Amygdala (tissue), 56 donors: ENCODE measurements at regions not wholly inside any gene's neighbourhood (a gene's known extent, or its start where the extent isn't known, plus 50 kb on each side); places are given as distances from the start of the nearest gene placed in this dataset.
A peak's percentile ranks its signal among the peaks of the same experiment; 100 is the strongest.

Source experiments
- DNase-seq, 56 donors: peaks; one replicate each; lab custom pipeline; 2025; lab: John Stamatoyannopoulos, UW

- no peak for DNase-seq
Measured at GRCh38 chr2:78876316-78876688, 149.2 kb upstream of the REG3G start.

DNA sequence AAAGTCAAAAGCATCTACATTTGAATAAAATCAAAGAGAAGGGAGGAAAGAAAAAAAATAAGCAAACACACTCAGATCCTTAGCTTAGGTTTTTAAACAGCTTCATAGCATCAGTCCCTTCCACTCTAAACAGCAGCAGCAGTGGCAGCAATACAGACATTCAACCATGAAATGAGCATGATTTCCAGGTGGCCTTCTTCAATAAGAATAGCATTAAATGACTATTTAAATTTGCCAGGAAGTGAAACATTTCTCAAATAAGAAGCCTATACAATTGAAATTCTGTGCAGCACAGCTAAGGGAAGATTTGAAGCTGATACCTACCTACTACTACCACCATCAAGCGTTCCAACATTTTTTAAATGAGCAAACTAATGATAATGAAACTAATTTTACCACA is 138.1 kb upstream of the REG3G start:
- DNase-seq, result no peak

GRCh38 chr2:78890935-78891334 is 134.6 kb upstream of the REG3G start:
- DNase-seq, result peak in 4 of 56 donors; percentile 1 to 26 (median 8)

DNA sequence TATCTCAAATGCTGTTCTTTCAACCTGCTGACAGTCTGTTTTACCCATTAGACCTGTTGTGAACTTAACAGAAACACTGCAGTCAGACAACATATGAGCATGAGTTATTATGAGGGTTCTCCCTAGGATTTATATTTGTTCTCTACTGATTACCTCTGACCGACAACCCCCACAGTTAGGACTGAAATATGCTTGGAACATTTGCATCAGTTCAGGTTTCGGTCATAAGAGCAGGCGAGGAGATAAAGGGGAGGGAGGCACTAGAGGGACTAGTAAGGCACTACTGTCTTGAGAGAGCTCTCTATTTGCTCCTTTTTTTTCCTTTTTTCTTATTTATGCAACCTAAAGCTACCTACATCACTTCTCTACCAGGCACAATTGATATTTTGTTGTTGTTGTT is 133.2 kb upstream of the REG3G start:
- no peak for DNase-seq

DNA sequence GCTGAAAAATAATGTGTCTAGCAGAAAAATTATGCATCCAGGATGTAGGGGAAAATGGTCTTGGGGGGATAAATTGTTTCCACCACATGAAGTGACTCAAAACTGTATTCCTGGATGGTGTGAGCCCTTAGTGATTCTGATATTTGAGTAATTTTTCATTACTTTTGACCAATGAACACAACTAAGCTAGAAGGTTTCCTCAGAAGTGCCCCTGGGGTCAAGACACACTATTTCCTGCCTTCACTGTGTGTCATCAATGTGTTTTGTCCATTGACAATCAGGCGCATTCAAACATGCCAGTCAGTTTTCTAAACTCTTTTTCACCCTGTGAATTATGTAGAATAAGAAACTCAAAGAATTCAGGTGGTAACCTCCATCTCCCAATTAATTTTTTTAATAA is 130.5 kb upstream of the REG3G start:
- no peak for DNase-seq

- no peak for DNase-seq
Measured at GRCh38 chr2:78896536-78896935, 129.0 kb upstream of the REG3G start.

GRCh38 chr2:78907089-78907488 is 118.4 kb upstream of the REG3G start:
- no peak for DNase-seq

DNA sequence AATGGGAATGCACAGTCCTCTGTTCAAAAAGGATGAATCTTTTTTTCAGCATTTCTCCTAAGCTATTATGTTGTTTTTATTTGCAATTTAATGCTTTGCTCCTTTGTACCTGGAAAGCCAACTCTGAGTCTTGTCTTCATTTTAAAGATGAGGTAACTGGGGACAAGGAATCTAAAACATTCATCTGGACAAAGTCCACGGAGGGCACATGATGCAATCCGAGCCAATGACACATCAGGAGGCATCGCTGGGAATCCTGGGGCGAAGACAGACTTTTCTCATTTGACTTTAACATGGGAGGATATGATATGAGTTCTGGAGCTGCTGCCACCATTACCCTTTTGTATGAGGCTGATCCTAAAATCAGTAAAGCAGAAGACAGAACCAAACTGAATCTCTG is 116.5 kb upstream of the REG3G start:
- no peak for DNase-seq

DNA sequence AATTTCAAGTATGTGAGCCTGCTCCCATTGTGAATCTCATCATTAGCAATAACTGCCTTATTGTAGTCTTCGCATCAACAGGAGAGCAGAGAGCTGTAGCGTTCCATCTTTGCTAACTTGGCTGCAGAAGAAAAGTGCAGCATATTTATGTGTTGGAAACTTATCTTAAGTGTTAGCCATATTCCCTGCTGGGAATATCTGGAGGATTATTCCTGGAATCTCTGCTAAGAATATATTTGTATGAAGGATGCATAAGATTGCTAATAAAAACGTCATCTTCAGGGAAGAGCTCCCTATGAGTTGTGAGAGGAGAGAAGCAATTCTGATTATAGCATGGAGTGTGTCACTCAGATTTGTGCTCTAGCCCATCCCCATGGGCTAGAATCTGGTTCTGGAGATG is 115.1 kb upstream of the REG3G start:
- no peak for DNase-seq

DNA sequence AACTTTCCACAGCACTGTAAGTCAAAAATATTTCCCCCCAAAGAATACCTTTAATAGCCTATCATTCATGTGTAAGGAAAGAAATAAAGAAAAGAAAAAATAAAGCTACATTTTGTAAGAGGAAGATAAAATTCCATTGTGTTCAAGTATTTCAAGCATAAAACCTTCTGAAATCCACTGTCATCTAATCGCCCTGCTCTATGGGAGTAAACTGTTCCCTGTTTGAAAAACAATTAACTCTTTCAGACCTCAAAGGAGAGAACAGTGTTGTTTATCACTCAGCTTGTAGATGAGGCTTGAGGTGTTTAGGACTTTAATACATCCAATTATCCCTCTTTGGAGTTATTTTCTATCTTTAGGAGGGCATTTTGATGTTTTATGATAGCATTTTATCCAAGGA is 112.2 kb upstream of the REG3G start:
- no peak for DNase-seq

- no peak for DNase-seq
Measured at GRCh38 chr2:78925258-78925657, 100.2 kb upstream of the REG3G start.

- no peak for DNase-seq
Measured at GRCh38 chr2:78928502-78928901, 97.0 kb upstream of the REG3G start.

GRCh38 chr2:78940998-78941397 is 84.5 kb upstream of the REG3G start:
- no peak for DNase-seq

DNA sequence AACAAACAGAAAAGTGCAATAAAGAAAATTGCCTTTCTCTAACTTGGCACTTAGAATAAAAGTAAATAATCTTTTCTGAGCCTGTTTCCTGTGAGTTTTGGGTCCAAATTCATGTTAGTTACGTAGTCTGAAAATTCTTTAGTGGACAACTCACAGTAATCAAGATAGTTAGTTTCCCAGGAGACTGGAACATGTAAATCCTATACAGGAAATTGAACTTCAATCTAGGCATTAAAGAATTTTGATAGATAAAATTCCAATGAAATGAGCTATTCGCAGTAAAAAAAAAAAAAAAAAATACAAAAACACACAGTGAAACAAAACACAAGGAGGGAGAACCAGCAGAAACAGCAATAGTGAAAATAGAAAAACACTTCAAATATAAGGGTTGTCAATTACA is 83.8 kb upstream of the REG3G start:
- no peak for DNase-seq

GRCh38 chr2:78963881-78964280 is 61.6 kb upstream of the REG3G start:
- no peak for DNase-seq

DNA sequence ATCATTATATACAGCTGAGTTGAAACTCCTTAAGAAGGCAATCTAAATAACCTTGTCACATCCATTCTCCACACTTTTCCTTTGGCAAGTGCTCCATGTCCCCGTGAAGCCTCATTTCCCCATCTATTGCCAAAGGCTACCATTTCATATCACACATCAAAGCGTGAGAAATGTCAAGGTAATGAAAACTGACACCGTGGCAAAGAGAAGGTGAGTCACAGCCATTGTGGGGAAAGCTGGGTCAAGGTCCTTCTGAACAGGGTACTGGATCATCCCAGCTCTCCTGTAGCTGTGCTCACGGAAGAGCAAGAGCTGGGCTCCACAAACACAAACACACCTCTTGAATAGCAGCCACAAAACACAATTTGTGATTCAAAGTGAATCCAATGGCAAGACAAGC is 58.2 kb upstream of the REG3G start:
- no peak for DNase-seq

GRCh38 chr2:78973630-78974029 is 51.9 kb upstream of the REG3G start:
- DNase-seq, result no peak
